Astrocyte of the spinal cord (primary cell): ENCODE measurements at regions not wholly inside any gene's neighbourhood (a gene's known extent, or its start where the extent isn't known, plus 50 kb on each side); places are given as distances from the start of the nearest gene placed in this dataset.

ENCODE experiments used
- DNase-seq: peaks from one replicate; pipeline ENCODE4 v3.0.0; 2011; ENCODE audit warnings: low read depth, low spot score
- H3K4me3 ChIP-seq: 2 replicates; pipeline ENCODE4 v1.5.1; 2011; ENCODE audit warnings: low read depth, mild to moderate bottlenecking, low read length, moderate library complexity
- CTCF ChIP-seq: IDR thresholded peaks from 2 replicates; pipeline ENCODE4 v1.5.1; 2012; ENCODE audit warnings: low read depth, mild to moderate bottlenecking, low read length, inconsistent platforms
- in situ Hi-C: cut with HindIII; loops from 2 replicates; pipeline ENCODE4 v1.10.0; 2017; ENCODE audit warnings: low sequenced_read_pairs

DNA sequence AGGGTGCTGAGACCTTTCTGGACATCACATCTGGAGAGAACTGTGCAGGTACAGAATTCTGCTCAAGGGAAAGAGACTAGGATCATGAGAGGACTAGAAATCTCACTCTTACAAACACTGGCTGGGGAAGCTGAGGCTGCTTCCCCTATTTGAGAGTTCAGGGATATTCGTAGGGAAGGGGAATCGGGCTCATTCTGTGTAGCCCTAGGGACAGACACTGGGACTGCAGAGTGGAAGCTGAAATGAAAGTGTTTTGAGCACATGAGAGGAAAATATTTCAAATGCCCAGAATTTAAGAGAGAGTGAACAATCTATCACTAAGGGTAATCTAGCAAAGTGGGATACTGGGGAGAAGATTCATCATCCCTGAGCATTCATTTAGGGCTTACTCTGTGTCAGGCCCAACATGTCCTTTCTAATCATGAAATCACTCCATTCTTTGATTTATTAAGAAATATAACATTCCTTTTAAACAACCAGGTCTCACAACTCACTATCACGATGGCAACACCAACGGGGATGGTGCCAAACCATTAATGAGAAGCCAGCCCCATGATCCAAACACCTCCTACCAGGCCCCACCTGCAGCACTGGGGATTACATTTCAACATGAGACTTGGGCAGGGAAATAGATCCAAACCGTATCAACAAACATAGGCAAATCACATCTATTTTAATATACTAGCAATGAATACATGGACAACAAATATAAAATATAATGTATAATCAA is 63.0 kb downstream of the CPN2 start:
- no peak for DNase-seq
- no peak overlapping the region for H3K4me3 ChIP-seq
- peak; percentile 1 for TF ChIP-seq CTCF
- in situ Hi-C loops = no loop called here
